ENCODE measurements at regions not wholly inside any gene's neighbourhood (a gene's known extent, or its start where the extent isn't known, plus 50 kb on each side); places are given as distances from the start of the nearest gene placed in this dataset.
A peak's percentile ranks its signal among the peaks of the same experiment; 100 is the strongest.

- no peaks in the 10 kb centered on the region for H3K79me2 ChIP-seq (ENCODE audit: control insufficient read depth, insufficient read depth, low read length)
- no peak overlapping the region for H3K4me2 ChIP-seq (replicated peaks; ENCODE audit: low read depth, low read length, poor library complexity, severe bottlenecking)
- peaks cover 5 to 14% of the 10 kb centered on the region in 2 donors for H3K4me1 ChIP-seq (ENCODE audit: control insufficient read depth in 2 of 2, insufficient read depth in 2 of 2, low read length in 2 of 2)
- Mint-ChIP-seq H3K27me3 (no peaks in the 10 kb centered on the region), H3K4me1 (peaks cover 25% of the 10 kb centered on the region), H3K9me3 (ENCODE audit: insufficient read depth) (peaks cover 2% of the 10 kb centered on the region), H3K27ac (no peak overlapping the region), H3K4me3 (no peak overlapping the region)
- H4K20me1 ChIP-seq (ENCODE audit: control insufficient read depth, insufficient read depth, low read length, poor library complexity, severe bottlenecking), result no peaks in the 10 kb centered on the region
- POLR2A ChIA-PET, result no interaction called here
- ATAC-seq (ENCODE audit: low read depth), result no peak
- no peaks in the 10 kb centered on the region for H3K36me3 ChIP-seq (replicated peaks in 1 of 2; ENCODE audit: control extremely low read depth in 1 of 2, control insufficient read depth in 1 of 2, extremely low read depth in 1 of 2, insufficient read depth in 2 of 2, low read length in 1 of 2)
- no peak overlapping the region for H3K27ac ChIP-seq (ENCODE audit: low read length in 2 of 2)
- TF ChIP-seq CTCF (IDR thresholded peaks at IDR 0.05) (no peak), EZH2 (IDR thresholded peaks at IDR 0.05; ENCODE audit: borderline replicate concordance, insufficient read depth, low read depth, low read length, poor library complexity, severe bottlenecking) (no peak)
- no peak overlapping the region for H3K4me3 ChIP-seq (ENCODE audit: control extremely low read depth in 1 of 5, extremely low read depth in 1 of 5, insufficient read depth in 1 of 5, low read depth in 2 of 5, low read length in 4 of 5)
- intact Hi-C loops (cut with micrococcal nuclease), result no loop called here
- WGBS (ENCODE audit: insufficient coverage), result no CpG with 5 or more reads among the region's 4 CpGs
- no peaks in the 10 kb centered on the region for H3K9me3 ChIP-seq (ENCODE audit: control extremely low read depth in 1 of 3, control insufficient read depth in 2 of 3, insufficient read depth in 1 of 3, low read length in 2 of 3)
- no peak overlapping the region for H2AFZ ChIP-seq (ENCODE audit: insufficient read depth, low read depth, low read length, poor library complexity, severe bottlenecking)
- DNase-seq, result no peak
- H3K9ac ChIP-seq (ENCODE audit: low read length), result no peak overlapping the region
- no peaks in the 10 kb centered on the region for H3K27me3 ChIP-seq (replicated peaks in 1 of 4; ENCODE audit: control extremely low read depth in 1 of 4, control insufficient read depth in 3 of 4, insufficient read depth in 4 of 4, low read length in 3 of 4)
- CTCF ChIA-PET, result no interaction called here
These were observed 178.7 kb downstream of the SPATA31D1 start for GRCh38 chr9:82167296-82167695.

- Mint-ChIP-seq H3K27me3 (no peaks in the 10 kb centered on the region), H3K4me3 (no peak overlapping the region), H3K27ac (peak overlapping the region; percentile 33), H3K4me1 (peaks cover 24% of the 10 kb centered on the region), H3K9me3 (ENCODE audit: insufficient read depth) (peaks cover 2% of the 10 kb centered on the region)
- Histone ChIP-seq H3K9me3 (ENCODE audit: control extremely low read depth in 1 of 3, control insufficient read depth in 2 of 3, insufficient read depth in 1 of 3, low read length in 2 of 3) (no peaks in the 10 kb centered on the region), H3K4me2 (replicated peaks; ENCODE audit: low read depth, low read length, poor library complexity, severe bottlenecking) (no peak overlapping the region), H4K20me1 (ENCODE audit: control insufficient read depth, insufficient read depth, low read length, poor library complexity, severe bottlenecking) (no peaks in the 10 kb centered on the region), H3K4me3 (ENCODE audit: control extremely low read depth in 1 of 5, extremely low read depth in 1 of 5, insufficient read depth in 1 of 5, low read depth in 2 of 5, low read length in 4 of 5) (no peak overlapping the region), H3K9ac (ENCODE audit: low read length) (no peak overlapping the region), H3K79me2 (ENCODE audit: control insufficient read depth, insufficient read depth, low read length) (no peaks in the 10 kb centered on the region), H3K27me3 (replicated peaks in 1 of 4; ENCODE audit: control extremely low read depth in 1 of 4, control insufficient read depth in 3 of 4, insufficient read depth in 4 of 4, low read length in 3 of 4) (no peaks in the 10 kb centered on the region), H3K27ac (ENCODE audit: low read length in 2 of 2) (no peak overlapping the region), H2AFZ (ENCODE audit: insufficient read depth, low read depth, low read length, poor library complexity, severe bottlenecking) (peak overlapping the region; percentile 37), H3K4me1 (ENCODE audit: control insufficient read depth in 2 of 2, insufficient read depth in 2 of 2, low read length in 2 of 2) (peaks cover 5 to 14% of the 10 kb centered on the region in 2 donors), H3K36me3 (replicated peaks in 1 of 2; ENCODE audit: control extremely low read depth in 1 of 2, control insufficient read depth in 1 of 2, extremely low read depth in 1 of 2, insufficient read depth in 2 of 2, low read length in 1 of 2) (no peaks in the 10 kb centered on the region)
- intact Hi-C loops (cut with micrococcal nuclease), result no loop called here
- ATAC-seq (ENCODE audit: low read depth) (no peak), DNase-seq (peak; percentile 12)
- 66% methylated on average over 3 of the region's 3 CpGs for WGBS (ENCODE audit: insufficient coverage)
- POLR2A ChIA-PET, result no interaction called here
- CTCF ChIA-PET, result interaction anchor here (0.9 kb wide), 1 partner anchor 21 kb away, joined by 3 read pairs; no protein-coding TSS in a partner anchor
- TF ChIP-seq EZH2 (IDR thresholded peaks at IDR 0.05; ENCODE audit: borderline replicate concordance, insufficient read depth, low read depth, low read length, poor library complexity, severe bottlenecking) (no peak), CTCF (IDR thresholded peaks at IDR 0.05) (no peak)
These were observed 180.0 kb downstream of the SPATA31D1 start for GRCh38 chr9:82168585-82168984.
